Gastrocnemius medialis (tissue), 4 donors: ENCODE measurements at regions not wholly inside any gene's neighbourhood (a gene's known extent, or its start where the extent isn't known, plus 50 kb on each side); places are given as distances from the start of the nearest gene placed in this dataset.

Experiments
- POLR2A ChIP-seq, 2 donors: fragments of 450-650 bp; IDR thresholded peaks; one replicate each; pipeline ENCODE4 v1.6.1; 2017; ENCODE audit warnings: antibody characterized with exemption in 2 of 2, mild to moderate bottlenecking in 2 of 2, moderate library complexity in 2 of 2
- TF ChIP-seq, protein P1 (sequence below), 5 experiments: fragments of 450-650 bp in 3 of 5; fragments of 200-600 bp in 2 of 5; sonication (generic) in 2 of 5; IDR thresholded peaks in 4 of 5; conservative IDR thresholded peaks in 1 of 5; 1 replicate in 4 of 5; 2 replicates in 1 of 5; pipeline ENCODE4 v1.5.1; 2016 to 2019; ENCODE audit warnings: antibody characterized with exemption in 5 of 5, mild to moderate bottlenecking in 3 of 5, moderate library complexity in 3 of 5

DNA sequence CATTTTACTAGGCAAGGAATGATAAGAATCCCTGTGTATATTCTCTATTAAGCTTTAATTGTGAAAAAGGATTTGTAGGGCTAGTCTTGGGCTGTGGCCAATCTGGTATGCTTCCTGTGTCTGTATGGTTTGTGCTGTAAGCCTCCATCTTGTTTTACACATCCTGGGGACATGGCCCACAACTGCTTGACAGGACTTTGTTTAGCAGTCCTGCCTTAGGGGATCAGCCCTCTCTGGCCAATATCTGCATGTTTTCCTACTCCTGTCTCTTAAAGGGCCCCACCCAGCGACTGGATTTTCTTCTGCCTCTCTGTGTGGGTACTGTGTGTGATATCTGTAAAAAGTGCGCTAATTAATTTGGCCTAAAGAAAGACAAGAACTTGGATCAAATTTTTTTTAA is 813.2 kb downstream of the PLA2G4A start:
- TF ChIP-seq POLR2A (IDR thresholded peaks at IDR 0.05): no peak
- TF ChIP-seq, protein P1, sequence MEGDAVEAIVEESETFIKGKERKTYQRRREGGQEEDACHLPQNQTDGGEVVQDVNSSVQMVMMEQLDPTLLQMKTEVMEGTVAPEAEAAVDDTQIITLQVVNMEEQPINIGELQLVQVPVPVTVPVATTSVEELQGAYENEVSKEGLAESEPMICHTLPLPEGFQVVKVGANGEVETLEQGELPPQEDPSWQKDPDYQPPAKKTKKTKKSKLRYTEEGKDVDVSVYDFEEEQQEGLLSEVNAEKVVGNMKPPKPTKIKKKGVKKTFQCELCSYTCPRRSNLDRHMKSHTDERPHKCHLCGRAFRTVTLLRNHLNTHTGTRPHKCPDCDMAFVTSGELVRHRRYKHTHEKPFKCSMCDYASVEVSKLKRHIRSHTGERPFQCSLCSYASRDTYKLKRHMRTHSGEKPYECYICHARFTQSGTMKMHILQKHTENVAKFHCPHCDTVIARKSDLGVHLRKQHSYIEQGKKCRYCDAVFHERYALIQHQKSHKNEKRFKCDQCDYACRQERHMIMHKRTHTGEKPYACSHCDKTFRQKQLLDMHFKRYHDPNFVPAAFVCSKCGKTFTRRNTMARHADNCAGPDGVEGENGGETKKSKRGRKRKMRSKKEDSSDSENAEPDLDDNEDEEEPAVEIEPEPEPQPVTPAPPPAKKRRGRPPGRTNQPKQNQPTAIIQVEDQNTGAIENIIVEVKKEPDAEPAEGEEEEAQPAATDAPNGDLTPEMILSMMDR (IDR thresholded peaks at IDR 0.05 in 4 of 5, conservative IDR thresholded peaks at IDR 0.05 in 1 of 5): no peak
